Urinary bladder (tissue), 3 donors: ENCODE measurements at regions not wholly inside any gene's neighbourhood (a gene's known extent, or its start where the extent isn't known, plus 50 kb on each side); places are given as distances from the start of the nearest gene placed in this dataset.

Experiments used
- DNase-seq: peaks from one replicate; pipeline ENCODE4 v3.0.0-alpha.2; 2015; ENCODE audit errors: extremely low spot score
- H3K27ac ChIP-seq: one replicate; pipeline ENCODE4 v1.5.1; 2013; ENCODE audit warnings: low read depth, mild to moderate bottlenecking, moderate library complexity
- H3K36me3 ChIP-seq: one replicate; pipeline ENCODE4 v1.6.1; 2013; ENCODE audit warnings: mild to moderate bottlenecking, moderate library complexity; ENCODE audit not compliant: insufficient read depth
- H3K4me1 ChIP-seq: one replicate; pipeline ENCODE4 v1.6.1; 2013; ENCODE audit warnings: mild to moderate bottlenecking, moderate library complexity; ENCODE audit not compliant: insufficient read depth
- H3K4me3 ChIP-seq: one replicate; pipeline ENCODE4 v1.5.1; 2013; ENCODE audit warnings: low read depth, low read length
- WGBS: extraction: QIAGEN DNeasy Blood & Tissue Kit; methylation state at CpG from one replicate; pipeline ENCODE4 v1.1.7; 2013; 5-methylcytosine and 5-hydroxymethylcytosine counted together
- donor health status: healthy with polysubstance abuse.
- donor health status: healthy.

- DNase-seq = no peak
- no peaks in the 10 kb centered on the region for H3K36me3 ChIP-seq
- no peak overlapping the region for H3K27ac ChIP-seq
- no peaks in the 10 kb centered on the region for H3K4me1 ChIP-seq
- WGBS = 78% methylated on average over 6 of the region's 6 CpGs
- no peak overlapping the region for H3K4me3 ChIP-seq
Measured at GRCh38 chr15:62457100-62457499, 292.0 kb upstream of the C2CD4B start.

- Histone ChIP-seq H3K4me3 (no peak overlapping the region), H3K27ac (no peak overlapping the region), H3K4me1 (no peaks in the 10 kb centered on the region), H3K36me3 (no peaks in the 10 kb centered on the region)
- DNase-seq = no peak
- 92% methylated on average over 6 of the region's 6 CpGs for WGBS
Measured at GRCh38 chr15:62459875-62460274, 294.8 kb upstream of the C2CD4B start.

DNA sequence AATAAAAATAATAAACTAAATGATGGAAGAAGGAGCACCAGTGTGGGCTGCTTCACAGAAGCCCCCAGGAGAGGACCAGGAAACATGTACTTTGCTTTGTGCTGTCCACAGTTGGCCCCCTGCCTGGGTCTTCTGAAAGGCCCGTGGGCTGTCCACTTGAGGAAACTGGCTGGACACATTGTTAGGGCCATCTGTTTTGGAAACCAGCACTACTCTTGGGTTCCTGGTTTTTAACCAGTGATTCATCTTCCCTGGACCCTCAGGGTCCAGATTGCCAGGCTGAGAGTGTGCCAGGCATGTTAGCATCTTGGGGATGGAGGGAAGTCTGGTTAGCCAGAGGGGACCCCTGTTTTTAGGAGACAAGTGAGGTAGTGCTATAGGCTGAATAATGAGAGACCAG, 297.2 kb upstream of the C2CD4B start:
- H3K4me3 ChIP-seq = no peak overlapping the region
- no peaks in the 10 kb centered on the region for H3K4me1 ChIP-seq
- no peak for DNase-seq
- no peaks in the 10 kb centered on the region for H3K36me3 ChIP-seq
- H3K27ac ChIP-seq = no peak overlapping the region
- WGBS = 44% methylated on average over 1 of the region's 1 CpG

GRCh38 chr15:62462721-62463120, 297.6 kb upstream of the C2CD4B start:
- no peaks in the 10 kb centered on the region for H3K4me1 ChIP-seq
- 56% methylated on average over 7 of the region's 7 CpGs for WGBS

DNA sequence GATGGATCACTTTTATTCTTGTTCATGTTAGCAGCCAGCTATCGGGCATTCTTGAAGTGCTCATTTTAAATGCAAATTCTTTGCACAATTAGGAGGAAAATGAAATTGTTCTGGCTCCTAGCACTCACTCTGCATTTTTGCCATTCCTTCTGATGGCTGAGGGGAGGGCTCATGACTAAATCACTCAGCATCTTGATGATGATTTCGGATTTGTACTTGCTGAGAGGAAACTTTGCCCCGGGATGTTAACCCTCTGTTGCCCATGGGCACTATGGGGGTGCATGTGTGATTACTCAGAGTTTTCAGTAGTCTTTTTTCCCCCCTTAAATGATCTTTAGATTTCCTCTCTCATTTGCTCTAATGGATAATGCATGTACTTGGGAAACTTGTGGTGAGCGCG, 299.6 kb upstream of the C2CD4B start:
- Histone ChIP-seq H3K36me3 (no peaks in the 10 kb centered on the region), H3K4me1 (no peaks in the 10 kb centered on the region), H3K4me3 (no peak overlapping the region), H3K27ac (no peak overlapping the region)
- no peak for DNase-seq
- WGBS = 36% methylated on average over 5 of the region's 5 CpGs

More at GRCh38 chr15:62462721-62463120, 297.6 kb upstream of the C2CD4B start:
- DNase-seq = no peak
- Histone ChIP-seq H3K27ac (no peak overlapping the region), H3K4me3 (no peak overlapping the region), H3K36me3 (no peaks in the 10 kb centered on the region)

DNA sequence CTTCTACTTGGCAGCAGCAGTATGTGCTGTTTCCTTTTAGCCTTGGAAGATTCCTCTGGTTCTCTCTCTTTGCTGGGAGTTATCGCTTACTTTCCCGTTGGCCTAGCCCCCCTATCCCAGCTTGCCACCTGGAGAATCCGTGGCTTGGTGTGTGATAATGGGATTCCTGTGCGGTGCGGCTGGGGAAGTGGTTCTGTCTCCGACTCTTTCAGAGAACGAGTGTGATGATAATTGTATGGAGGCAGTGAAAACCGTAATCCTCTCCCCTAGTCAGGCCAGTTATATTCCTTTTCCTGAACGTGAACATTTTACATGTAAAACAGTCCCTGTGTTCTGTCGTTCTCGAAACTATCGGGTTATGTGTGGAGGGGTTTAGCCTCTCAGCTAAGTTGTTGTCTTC, 300.1 kb upstream of the C2CD4B start:
- no peak for DNase-seq
- Histone ChIP-seq H3K4me1 (no peaks in the 10 kb centered on the region), H3K27ac (no peak overlapping the region), H3K36me3 (no peaks in the 10 kb centered on the region), H3K4me3 (no peak overlapping the region)
- 50% methylated on average over 12 of the region's 12 CpGs for WGBS

DNA sequence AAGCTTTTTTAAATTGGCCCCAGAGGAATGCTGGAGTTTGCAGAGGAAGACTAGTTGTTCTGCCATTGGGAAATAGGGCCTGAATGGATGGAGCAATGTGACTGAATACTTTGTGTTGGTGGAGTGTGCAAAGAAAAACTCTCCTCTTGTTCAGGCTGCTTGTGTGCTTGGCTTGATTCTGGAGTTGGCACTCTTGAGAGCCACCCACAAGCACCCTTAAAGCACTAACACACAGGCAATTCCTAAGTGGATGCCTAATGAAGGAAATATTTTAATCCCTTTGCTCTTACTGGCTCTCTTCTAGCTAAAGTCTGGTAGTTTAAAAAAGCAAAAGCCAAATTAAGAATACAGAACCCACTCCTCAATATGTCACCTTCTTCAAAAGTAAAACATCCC, 304.4 kb upstream of the C2CD4B start:
- H3K4me1 ChIP-seq = no peaks in the 10 kb centered on the region
- H3K27ac ChIP-seq = no peak overlapping the region

GRCh38 chr15:62469874-62470688, 305.0 kb upstream of the C2CD4B start:
- H3K36me3 ChIP-seq = no peaks in the 10 kb centered on the region
- 47% methylated on average over 11 of the region's 11 CpGs for WGBS
- H3K4me3 ChIP-seq = no peak overlapping the region
- H3K4me1 ChIP-seq = no peaks in the 10 kb centered on the region
- H3K27ac ChIP-seq = no peak overlapping the region
- no peak for DNase-seq

More for the DNA sequence above, 304.4 kb upstream of the C2CD4B start:
- no peak overlapping the region for H3K4me3 ChIP-seq
- no peak for DNase-seq
- no peaks in the 10 kb centered on the region for H3K36me3 ChIP-seq

DNA sequence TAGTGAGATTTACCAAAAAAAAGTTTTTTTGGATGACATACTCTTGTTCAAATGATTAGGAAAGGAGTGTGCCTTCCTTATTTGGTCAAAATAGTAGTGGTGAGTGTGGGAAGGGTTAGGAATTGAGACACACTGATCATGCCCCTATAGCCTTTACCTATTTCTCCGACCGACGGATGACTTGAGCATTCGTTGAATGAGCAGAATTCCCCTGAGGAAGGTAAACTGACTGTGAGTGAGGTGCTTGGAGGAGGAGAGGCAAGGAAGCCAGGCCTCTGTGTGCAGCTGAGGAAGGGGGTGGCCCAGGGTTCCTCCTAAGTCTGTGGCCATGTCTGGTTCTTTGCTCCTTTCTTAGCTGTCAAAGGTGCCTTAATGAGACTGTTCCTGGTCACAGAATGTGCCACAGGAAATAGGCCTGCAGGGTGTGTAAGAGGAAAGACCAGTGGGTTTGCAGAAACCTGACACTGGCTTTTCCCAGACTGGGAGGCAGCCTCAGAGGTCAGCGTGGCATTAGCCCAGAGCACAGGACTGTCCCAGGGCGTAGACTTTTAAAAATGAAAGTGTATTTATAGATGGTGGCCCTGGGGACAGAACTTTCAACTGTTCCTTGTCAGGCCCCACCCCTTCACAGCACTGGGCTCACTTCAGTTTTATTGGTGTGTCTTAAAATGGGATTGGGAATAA, 307.7 kb upstream of the C2CD4B start:
- DNase-seq = no peak
- Histone ChIP-seq H3K4me3 (no peak overlapping the region), H3K27ac (no peak overlapping the region), H3K36me3 (no peaks in the 10 kb centered on the region), H3K4me1 (no peaks in the 10 kb centered on the region)
- WGBS = 82% methylated on average over 6 of the region's 6 CpGs

DNA sequence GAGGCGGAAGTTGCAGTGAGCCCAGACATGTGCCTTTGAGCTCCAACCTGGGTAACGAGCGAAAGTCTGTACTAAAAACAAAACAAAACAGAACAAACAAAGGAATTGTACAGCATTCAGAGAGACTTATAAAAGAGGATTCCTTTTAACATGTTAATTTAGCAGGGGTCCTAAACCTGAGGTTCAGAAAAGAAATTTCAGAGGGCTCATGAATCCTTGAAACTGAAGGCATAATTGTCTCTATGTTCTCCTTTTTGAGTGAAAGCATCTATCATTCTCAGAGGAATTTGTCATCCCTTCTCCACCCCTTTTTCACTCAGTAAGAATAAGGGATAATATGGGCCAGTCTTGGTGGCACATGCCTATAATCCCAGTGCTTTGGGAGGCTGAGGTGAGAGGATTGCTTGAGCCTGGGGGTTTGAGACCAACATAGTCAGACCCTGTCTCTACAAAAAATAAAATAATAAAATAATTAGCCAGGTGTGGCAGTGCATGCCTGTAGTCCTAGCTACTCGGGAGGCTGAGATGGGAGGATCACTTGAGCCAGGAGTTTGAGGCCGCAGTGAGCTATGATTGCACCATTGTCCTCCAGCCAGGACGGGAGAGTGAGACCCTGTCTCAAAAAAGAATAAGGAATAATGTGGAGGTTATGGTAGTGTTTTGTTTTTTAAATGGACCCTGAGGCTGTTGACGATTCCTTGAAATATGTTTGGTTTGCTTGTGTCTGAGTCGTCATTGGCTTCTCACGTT, 309.1 kb upstream of the C2CD4B start:
- no peak overlapping the region for H3K27ac ChIP-seq
- H3K4me1 ChIP-seq = no peaks in the 10 kb centered on the region
- DNase-seq = no peak
- no peaks in the 10 kb centered on the region for H3K36me3 ChIP-seq
- 75% methylated on average over 9 of the region's 9 CpGs for WGBS
- H3K4me3 ChIP-seq = no peak overlapping the region

GRCh38 chr15:62474771-62475124, 309.7 kb upstream of the C2CD4B start:
- Histone ChIP-seq H3K27ac (no peak overlapping the region), H3K36me3 (no peaks in the 10 kb centered on the region), H3K4me1 (no peaks in the 10 kb centered on the region), H3K4me3 (no peak overlapping the region)
- no peak for DNase-seq
- WGBS = 31% methylated on average over 5 of the region's 5 CpGs

DNA sequence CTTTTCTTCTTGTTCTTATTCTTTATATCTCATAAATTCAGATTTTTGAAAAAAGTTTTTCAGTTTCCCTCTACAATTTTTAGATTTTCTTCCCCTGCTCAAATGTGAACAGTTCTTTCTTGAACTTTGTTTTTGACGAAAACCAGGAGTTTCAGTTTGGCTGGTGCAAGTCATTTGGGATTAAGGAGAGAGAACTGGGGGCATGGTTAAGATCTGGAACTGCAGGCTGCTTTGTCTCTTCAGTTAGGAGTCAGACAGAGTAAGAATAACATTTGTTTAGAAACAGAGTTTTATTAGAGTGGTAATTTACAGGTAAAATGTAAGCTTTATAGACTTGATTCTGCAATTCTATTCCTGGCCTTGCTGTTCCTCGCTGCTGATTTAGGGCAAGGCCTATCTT, 310.5 kb upstream of the C2CD4B start:
- Histone ChIP-seq H3K4me3 (no peak overlapping the region), H3K4me1 (no peaks in the 10 kb centered on the region), H3K27ac (no peak overlapping the region), H3K36me3 (no peaks in the 10 kb centered on the region)
- WGBS = 33% methylated on average over 2 of the region's 2 CpGs
- DNase-seq = no peak

DNA sequence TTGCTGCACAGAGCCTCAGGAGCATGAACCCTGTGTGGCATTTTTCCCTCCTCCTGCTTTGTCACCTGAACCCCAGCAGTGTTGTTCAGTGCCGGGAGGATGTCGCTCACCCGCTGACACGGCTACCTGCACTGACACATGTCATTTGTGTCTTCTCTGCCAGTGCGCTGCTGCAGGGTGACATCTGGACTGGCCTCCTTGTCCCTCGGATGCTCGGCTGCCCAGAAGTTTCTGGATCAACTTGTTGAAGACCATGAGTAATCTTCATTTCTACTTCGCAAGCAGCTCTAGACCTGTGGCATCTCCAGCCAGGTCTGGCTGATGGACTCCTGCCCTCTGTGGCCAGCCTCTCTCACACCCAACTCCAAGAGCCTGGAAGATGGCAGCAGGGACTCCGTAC, 311.1 kb upstream of the C2CD4B start:
- WGBS = 72% methylated on average over 9 of the region's 9 CpGs
- DNase-seq = no peak

GRCh38 chr15:62477929-62478328, 312.8 kb upstream of the C2CD4B start:
- Histone ChIP-seq H3K36me3 (no peaks in the 10 kb centered on the region), H3K27ac (no peak overlapping the region), H3K4me3 (no peak overlapping the region), H3K4me1 (no peaks in the 10 kb centered on the region)
- DNase-seq = no peak
- 80% methylated on average over 9 of the region's 9 CpGs for WGBS

More for the DNA sequence above, 311.1 kb upstream of the C2CD4B start:
- H3K4me1 ChIP-seq = no peaks in the 10 kb centered on the region
- no peak overlapping the region for H3K4me3 ChIP-seq
- H3K36me3 ChIP-seq = no peaks in the 10 kb centered on the region
- H3K27ac ChIP-seq = no peak overlapping the region
